Breast epithelium (tissue), 3 donors: ENCODE measurements at regions not wholly inside any gene's neighbourhood (a gene's known extent, or its start where the extent isn't known, plus 50 kb on each side); places are given as distances from the start of the nearest gene placed in this dataset.

Experiments
- POLR2A ChIP-seq: fragments of 450-650 bp; IDR thresholded peaks from one replicate; pipeline ENCODE4 v1.6.1; 2016; ENCODE audit warnings: antibody characterized with exemption, mild to moderate bottlenecking, moderate library complexity
- POLR2AphosphoS5 ChIP-seq, 3 donors: sonication (generic); formaldehyde crosslinking; IDR thresholded peaks; one replicate each; pipeline ENCODE4 v1.6.1; 2017; ENCODE audit warnings: antibody characterized with exemption in 3 of 3
- TF ChIP-seq, protein P1 (sequence below), 3 donors: fragments of 450-650 bp; IDR thresholded peaks; one replicate each; pipeline ENCODE4 v1.5.1; 2016 to 2017; ENCODE audit warnings: antibody characterized with exemption in 3 of 3, mild to moderate bottlenecking in 3 of 3, moderate library complexity in 3 of 3

- TF ChIP-seq, protein P1, sequence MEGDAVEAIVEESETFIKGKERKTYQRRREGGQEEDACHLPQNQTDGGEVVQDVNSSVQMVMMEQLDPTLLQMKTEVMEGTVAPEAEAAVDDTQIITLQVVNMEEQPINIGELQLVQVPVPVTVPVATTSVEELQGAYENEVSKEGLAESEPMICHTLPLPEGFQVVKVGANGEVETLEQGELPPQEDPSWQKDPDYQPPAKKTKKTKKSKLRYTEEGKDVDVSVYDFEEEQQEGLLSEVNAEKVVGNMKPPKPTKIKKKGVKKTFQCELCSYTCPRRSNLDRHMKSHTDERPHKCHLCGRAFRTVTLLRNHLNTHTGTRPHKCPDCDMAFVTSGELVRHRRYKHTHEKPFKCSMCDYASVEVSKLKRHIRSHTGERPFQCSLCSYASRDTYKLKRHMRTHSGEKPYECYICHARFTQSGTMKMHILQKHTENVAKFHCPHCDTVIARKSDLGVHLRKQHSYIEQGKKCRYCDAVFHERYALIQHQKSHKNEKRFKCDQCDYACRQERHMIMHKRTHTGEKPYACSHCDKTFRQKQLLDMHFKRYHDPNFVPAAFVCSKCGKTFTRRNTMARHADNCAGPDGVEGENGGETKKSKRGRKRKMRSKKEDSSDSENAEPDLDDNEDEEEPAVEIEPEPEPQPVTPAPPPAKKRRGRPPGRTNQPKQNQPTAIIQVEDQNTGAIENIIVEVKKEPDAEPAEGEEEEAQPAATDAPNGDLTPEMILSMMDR (IDR thresholded peaks at IDR 0.05), result no peak
- TF ChIP-seq POLR2A, result no peak
- no peak for TF ChIP-seq POLR2AphosphoS5 (IDR thresholded peaks at IDR 0.05)
Observed at GRCh38 chr7:68107968-68108367, 1111.3 kb downstream of the TYW1 start.
